ENCODE measurements at regions not wholly inside any gene's neighbourhood (a gene's known extent, or its start where the extent isn't known, plus 50 kb on each side); places are given as distances from the start of the nearest gene placed in this dataset.

DNA sequence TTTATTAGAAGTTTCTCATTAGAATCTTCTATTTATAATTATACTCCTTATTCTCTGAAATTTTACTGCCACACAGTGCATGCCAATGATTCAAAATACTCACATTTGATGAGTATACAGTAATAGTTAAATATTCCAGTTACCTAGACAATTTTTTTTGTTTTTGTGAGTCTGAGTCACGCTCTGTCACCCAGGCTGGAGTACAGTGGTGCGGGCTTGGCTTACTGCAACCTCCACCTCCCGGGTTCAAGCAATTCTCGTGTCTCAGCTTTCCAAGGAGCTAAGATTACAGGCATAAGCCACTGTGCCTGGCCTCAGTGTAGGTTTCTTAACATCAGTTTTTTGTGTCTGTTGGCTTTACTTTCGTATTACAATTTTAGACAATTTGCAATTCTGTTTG is 87.1 kb downstream of the ZNF486 start:
- TF ChIP-seq CTCF (IDR thresholded peaks at IDR 0.05) (no peak), POLR2A (IDR thresholded peaks at IDR 0.05) (no peak)

Measured in lower leg skin (tissue), 3 donors.